ENCODE measurements at regions not wholly inside any gene's neighbourhood (a gene's known extent, or its start where the extent isn't known, plus 50 kb on each side); places are given as distances from the start of the nearest gene placed in this dataset.
A peak's percentile ranks its signal among the peaks of the same experiment; 100 is the strongest.
"Not testable (repeated sequence)": the region's sequence is repeated elsewhere in the genome, so short reads cannot be mapped to it uniquely, and the experiment has no call there.

DNA sequence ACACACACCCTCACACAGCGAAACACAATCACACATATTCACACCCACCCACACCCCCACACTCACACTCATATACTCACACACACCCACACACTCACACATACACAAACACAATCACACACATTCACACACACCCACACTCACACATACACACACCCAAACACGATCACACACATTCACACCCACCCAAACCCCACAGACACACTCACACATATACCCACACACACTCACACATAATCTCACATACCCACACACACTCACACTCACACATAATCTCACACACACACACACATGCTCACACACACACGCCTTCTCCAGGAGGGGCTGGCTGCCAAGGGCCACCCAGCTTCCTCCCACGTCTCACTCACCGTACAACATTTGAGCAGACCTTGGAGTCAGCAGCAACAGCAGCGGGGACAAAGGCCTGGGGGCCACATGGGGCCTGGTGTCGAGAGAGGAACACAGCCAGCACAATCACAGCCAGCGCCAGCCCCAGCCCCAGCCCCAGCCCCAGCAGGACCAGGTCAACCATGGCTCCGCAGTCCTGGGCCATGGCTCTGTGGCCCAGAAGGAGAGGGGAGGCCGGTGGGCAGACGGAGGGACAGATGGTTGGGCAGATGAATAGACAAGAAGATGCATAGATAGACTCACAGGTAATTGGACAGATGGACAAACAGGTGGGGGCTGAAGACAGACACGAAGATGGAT lies 932.9 kb downstream of the TUBA3C start:
- not testable (repeated sequence) for FAIRE-seq; DNase-seq (ENCODE audit: low spot score in 2 of 2)

- FAIRE-seq; DNase-seq (ENCODE audit: low spot score in 2 of 2): not testable (repeated sequence)
These were observed 941.5 kb downstream of the TUBA3C start for GRCh38 chr13:18240086-18240485.

- not testable (repeated sequence) for FAIRE-seq; DNase-seq (ENCODE audit: low spot score in 2 of 2)
These were observed 943.0 kb downstream of the TUBA3C start for GRCh38 chr13:18238586-18238985.

GRCh38 chr13:18236528-18236815 lies 945.2 kb downstream of the TUBA3C start:
- FAIRE-seq (no peak), DNase-seq (ENCODE audit: low spot score in 2 of 2) (no peak)

DNA sequence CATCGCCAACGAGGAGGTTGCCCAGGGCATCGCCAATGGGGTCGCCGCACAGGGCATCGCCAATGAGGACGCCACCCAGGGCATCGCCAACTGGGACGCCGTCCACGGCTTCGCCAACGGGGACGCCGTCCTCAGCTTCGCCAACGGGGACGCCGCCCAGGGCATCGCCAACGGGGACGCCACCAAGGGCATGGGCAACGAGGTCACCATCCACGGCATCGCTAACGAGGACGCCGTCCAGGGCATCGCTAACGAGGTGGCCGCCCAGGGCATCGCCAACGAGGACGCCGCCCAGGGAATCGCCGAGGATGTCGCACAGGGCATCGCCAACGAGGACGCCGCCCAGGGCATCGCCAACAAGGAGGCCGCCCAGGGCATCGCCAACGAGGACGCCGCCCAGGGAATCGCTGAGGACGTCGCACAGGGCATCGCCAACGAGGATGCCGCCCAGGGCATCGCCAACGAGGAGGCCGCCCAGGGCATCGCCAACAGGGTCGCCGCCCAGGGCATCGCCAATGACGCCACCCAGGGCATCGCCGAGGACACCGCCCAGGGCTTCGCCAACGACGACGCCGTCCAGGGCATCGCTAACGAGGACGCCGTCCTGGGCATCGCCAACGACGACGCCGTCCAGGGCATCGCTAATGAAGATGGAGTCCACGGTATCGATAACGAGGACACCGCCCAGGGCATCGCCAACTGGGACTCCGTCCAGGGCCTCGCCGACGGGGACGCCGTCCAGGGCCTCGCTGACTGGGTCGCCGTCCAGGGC lies 945.7 kb downstream of the TUBA3C start:
- FAIRE-seq, result no peak
- no peak for DNase-seq (ENCODE audit: low spot score in 2 of 2)

GRCh38 chr13:18235172-18235571 lies 946.5 kb downstream of the TUBA3C start:
- no peak for FAIRE-seq
- no peak for DNase-seq (ENCODE audit: low spot score in 2 of 2)

DNA sequence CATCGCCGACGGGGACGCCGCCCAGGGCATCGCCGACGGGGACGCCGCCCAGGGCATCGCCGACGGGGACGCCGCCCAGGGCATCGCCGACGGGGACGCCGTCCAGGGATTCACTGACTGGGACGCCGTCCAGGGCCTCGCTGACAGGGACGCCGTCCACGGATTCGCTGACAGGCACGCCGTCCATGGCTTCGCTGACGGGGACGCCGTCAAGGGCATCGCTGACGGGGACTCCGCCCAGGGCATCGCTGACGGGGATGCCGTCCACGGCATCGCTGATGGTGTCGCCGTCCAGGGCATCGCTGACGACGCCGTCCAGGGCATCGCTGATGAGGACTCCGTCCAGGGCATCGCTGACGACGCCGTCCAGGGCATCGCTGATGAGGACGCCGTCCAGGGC lies 947.2 kb downstream of the TUBA3C start:
- not testable (repeated sequence) for FAIRE-seq

DNA sequence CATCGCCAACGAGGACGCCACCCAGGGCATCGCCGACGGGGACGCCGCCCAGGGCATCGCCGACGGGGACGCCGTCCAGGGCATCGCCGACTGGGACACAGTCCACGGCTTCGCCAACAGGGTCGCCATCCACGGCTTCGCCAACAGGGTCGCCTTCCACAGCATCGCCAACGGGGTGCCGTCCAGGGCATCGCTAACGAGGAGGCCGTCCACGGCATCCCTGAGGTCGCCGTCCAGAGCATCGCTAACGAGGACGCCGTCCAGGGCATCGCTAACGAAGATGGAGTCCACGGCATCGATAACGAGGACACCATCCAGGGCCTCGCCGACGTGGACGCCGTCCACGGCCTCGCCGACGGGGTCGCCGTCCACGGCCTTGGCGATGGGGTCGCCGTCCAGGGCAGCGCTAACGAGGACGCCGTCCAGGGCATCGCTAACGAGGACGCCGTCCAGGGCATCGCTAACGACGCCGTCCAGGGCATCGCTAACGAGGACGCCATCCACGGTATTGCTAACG lies 947.8 kb downstream of the TUBA3C start:
- DNase-seq (ENCODE audit: low spot score in 2 of 2) (no peak), FAIRE-seq (no peak)

More for the DNA sequence above, 947.2 kb downstream of the TUBA3C start:
- peak in 1 of 2 donors; percentile 10 for DNase-seq (ENCODE audit: low spot score in 2 of 2)

DNA sequence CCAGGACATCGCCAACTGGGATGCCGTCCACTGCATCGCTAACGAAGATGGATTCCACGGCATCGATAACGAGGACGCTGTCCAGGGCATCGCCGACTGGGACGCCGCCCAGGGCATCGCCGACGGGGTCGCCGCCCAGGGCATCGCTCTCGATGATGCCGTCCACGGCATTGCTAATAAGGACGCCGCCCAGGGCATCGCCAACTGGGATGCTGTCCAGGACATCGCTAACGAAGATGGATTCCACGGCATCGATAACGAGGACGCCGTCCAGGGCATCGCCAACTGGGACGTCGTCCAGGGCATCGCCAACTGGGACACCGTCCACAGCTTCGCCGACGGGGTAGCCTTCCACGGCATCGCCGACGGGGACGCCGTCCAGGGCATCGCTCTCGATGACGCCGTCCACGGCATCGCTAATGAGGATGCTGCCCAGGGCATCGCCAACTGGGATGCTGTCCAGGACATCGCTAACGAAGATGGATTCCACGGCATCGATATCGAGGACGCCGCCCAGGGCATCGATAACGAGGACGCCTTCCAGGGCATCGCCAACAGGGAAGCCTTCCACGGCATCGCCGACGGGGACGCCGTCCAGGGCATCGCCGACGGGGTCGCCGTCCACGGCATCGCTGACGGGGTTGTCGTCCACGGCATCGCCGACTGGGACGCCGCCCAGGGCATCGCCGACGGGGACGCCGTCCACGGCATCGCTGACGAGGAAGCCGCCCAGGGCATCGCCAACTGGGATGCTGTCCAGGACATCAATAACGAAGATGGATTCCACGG lies 948.4 kb downstream of the TUBA3C start:
- DNase-seq (ENCODE audit: low spot score in 2 of 2) (no peak), FAIRE-seq (no peak)

GRCh38 chr13:18232298-18232993 lies 949.2 kb downstream of the TUBA3C start:
- FAIRE-seq (no peak), DNase-seq (ENCODE audit: low spot score in 2 of 2) (no peak)

GRCh38 chr13:18224411-18224810 lies 957.2 kb downstream of the TUBA3C start:
- DNase-seq (ENCODE audit: low spot score in 2 of 2); FAIRE-seq: not testable (repeated sequence)

DNA sequence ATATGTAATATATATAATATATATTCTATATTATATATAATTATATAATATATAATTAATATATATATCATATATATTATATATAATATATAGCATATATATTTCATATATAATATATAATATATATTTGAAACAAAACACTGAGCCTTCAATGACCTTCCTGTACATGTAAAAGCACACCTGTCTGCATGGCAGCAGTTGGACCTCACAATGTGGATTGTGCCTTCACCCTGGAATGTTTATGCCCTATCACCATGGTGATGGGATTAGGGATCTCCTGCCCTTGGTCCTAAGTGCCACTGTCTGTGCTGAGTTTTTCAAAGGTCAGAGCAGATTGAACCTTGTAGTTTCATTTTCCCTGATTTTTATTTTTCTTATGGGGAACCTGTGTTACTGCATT lies 966.9 kb downstream of the TUBA3C start:
- not testable (repeated sequence) for FAIRE-seq

DNA sequence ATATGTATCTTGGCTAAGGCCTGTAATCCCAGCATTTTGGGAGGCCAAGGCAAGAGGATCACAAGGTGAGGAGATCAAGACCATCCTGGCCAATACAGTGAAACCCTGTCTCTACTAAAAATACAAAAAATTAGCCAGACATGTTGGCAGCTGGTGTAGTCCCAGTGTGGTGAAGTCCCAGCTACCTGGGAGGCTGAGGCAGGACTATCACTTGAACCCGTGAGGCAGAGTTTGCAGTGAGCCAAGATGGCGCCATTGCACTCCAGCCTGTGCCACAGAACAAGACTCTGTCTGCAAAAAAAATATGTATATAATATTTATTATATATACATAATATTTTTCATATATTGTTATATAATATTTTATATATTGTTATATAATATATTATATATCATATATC lies 968.1 kb downstream of the TUBA3C start:
- FAIRE-seq; DNase-seq (ENCODE audit: low spot score in 2 of 2): not testable (repeated sequence)

More for the DNA sequence above, 966.9 kb downstream of the TUBA3C start:
- not testable (repeated sequence) for DNase-seq (ENCODE audit: low spot score in 2 of 2)

DNA sequence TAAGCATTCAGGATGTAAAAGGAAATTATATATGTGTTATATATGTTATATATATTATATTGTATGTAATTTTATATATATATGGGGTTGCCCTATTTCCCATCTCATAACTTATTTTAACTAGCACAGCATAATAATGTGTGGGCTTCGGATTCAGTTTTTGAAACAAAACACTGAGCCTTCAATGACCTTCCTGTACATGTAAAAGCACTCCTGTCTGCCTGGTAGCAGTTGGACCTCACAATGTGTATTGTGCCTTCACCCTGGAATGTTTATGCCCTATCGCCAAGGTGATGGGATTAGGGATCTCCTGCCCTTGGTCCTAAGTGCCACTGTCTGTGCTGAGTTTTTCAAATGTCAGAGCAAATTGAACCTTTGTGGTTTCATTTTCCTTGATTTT lies 968.8 kb downstream of the TUBA3C start:
- FAIRE-seq (no peak), DNase-seq (ENCODE audit: low spot score in 2 of 2) (no peak)

DNA sequence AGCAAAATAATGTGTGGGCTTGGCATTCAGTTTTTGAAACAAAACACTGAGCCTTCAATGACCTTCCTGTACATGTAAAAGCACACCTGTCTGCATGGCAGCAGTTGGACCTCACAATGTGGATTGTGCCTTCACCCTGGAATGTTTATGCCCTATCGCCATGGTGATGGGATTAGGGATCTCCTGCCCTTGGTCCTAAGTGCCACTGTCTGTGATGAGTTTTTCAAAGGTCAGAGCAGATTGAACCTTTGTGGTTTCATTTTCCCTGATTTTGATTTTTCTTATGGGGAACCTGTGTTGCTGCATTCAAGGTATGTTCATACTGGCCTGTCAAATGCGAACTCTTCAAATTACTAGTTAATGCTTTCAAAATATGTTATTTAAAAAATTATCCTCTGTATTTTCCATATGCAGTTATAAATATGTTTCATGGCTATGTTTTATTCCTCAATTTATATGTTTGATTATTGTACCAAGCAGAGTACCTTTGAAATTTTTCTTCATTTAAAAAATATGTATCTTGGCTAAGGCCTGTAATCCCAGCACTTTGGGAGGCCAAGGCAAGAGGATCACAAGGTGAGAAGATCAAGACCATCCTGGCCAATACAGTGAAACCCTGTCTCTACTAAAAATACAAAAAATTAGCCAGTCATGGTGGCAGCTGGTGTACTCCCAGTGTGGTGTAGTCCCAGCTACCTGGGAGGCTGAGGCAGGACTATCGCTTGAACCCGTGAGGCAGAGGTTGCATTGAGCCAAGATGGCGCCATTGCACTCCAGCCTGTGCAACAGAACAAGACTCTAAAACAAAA lies 969.7 kb downstream of the TUBA3C start:
- DNase-seq (ENCODE audit: low spot score in 2 of 2), result not testable (repeated sequence)

GRCh38 chr13:18204614-18205178 lies 976.9 kb downstream of the TUBA3C start:
- DNase-seq (ENCODE audit: low spot score in 2 of 2); FAIRE-seq: not testable (repeated sequence)

More for the DNA sequence above, 969.7 kb downstream of the TUBA3C start:
- not testable (repeated sequence) for FAIRE-seq

DNA sequence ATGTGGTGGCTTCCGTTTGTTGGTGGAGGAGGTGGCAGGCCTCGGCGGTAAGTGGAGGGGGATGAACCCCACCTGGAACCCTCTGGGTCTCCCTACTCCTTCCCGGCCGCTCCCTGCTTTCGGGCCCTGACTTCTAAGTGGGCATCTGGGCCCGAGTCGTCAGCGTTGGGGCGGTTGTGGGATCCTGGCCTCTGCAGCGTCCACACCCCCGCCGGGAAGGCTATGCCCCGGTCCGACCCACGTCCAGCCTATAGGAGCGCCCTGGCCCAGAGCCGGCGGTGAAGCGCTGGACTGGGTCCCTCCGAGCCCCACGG lies 986.3 kb downstream of the TUBA3C start:
- not testable (repeated sequence) for DNase-seq (ENCODE audit: low spot score in 2 of 2); FAIRE-seq

GRCh38 chr13:18194631-18195364 lies 986.8 kb downstream of the TUBA3C start:
- DNase-seq (ENCODE audit: low spot score in 2 of 2); FAIRE-seq: not testable (repeated sequence)

Measured in frontal cortex (tissue), 3 donors.